Activated CD4-positive, alpha-beta T cell treated with anti-CD3 and anti-CD28 coated beads, Interleukin-2, amount 10 ng/mL, durations not matched to agents 7 days and 5 days (primary cell): ENCODE measurements at regions not wholly inside any gene's neighbourhood (a gene's known extent, or its start where the extent isn't known, plus 50 kb on each side); places are given as distances from the start of the nearest gene placed in this dataset.
"Not testable (repeated sequence)": the region's sequence is repeated elsewhere in the genome, so short reads cannot be mapped to it uniquely, and the experiment has no call there.

Experiments
- CTCF ChIA-PET: fragments of 350-600 bp; sonication (Branson Sonifier 250); formaldehyde crosslinking; loops from one replicate; lab custom pipeline; 2021; ENCODE audit warnings: antibody characterized with exemption; lab: Charles Lee
- POLR2A ChIA-PET: fragments of 350-600 bp; sonication (Branson Sonifier 250); formaldehyde crosslinking; loops from one replicate; lab custom pipeline; 2021; ENCODE audit warnings: antibody characterized with exemption; lab: Charles Lee
- DNase-seq: peaks from one replicate; pipeline ENCODE4 v3.0.0-alpha.2; 2020
- H3K27ac Mint-ChIP-seq: one replicate; pipeline ENCODE4 v1.8.0; 2021; ENCODE audit warnings: mild to moderate bottlenecking, moderate library complexity, mixed read lengths
- H3K27me3 Mint-ChIP-seq: one replicate; pipeline ENCODE4 v1.8.0; 2021; ENCODE audit warnings: mixed read lengths
- H3K36me3 Mint-ChIP-seq: one replicate; pipeline ENCODE4 v1.8.0; 2021; ENCODE audit warnings: low read depth, mixed read lengths
- H3K4me1 Mint-ChIP-seq: one replicate; pipeline ENCODE4 v1.8.0; 2021; ENCODE audit warnings: mixed read lengths
- H3K4me3 Mint-ChIP-seq: one replicate; pipeline ENCODE4 v1.8.0; 2021; ENCODE audit warnings: mild to moderate bottlenecking, moderate library complexity, mixed read lengths
- H3K9me3 Mint-ChIP-seq: one replicate; pipeline ENCODE4 v1.8.0; 2021; ENCODE audit warnings: mixed read lengths

DNA sequence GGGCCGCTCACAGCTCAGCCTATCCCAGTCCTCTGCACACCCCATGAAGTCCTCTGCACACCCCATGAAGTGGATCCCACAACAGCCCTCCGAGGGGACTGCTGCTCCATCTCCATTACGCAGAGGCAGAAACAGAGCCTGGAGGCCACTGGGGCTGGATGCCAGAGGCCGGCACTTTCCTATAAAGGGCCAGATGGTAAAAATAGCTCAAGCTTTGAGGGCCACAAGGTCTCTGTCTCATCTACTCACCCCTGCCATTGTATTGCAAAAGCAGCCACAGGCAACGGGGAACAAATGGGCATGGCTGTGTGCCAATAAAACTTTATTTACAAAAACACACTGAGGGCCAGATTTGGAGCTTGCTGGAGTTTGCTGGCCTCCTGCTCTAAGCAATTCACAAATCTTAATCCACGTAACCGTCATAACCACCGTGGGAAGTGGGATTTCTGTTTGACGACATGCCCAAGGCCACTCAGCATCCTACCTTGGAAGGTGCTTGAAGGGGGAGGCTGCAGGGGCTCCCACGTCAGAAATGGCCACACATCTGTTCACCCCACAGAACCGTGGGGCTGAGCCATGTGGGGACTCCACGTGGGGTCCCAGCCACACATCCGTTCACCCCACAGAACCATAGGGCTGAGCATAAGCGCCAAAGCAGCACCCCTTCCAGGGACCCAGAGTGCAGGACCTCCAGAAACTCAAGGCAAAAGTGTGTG, 92.0 kb downstream of the NCOR2 start:
- H3K27me3 Mint-ChIP-seq: no peaks in the 10 kb centered on the region
- peaks cover 72% of the 10 kb centered on the region for H3K36me3 Mint-ChIP-seq
- no peak overlapping the region for H3K4me3 Mint-ChIP-seq
- peaks cover 17% of the 10 kb centered on the region for H3K9me3 Mint-ChIP-seq
- POLR2A ChIA-PET: no interaction called here
- CTCF ChIA-PET: interaction anchor here (1.2 kb wide), 1 partner anchor 9 kb away, joined by 4 read pairs; no protein-coding TSS in a partner anchor
- H3K4me1 Mint-ChIP-seq: peaks cover 20% of the 10 kb centered on the region
- H3K27ac Mint-ChIP-seq: no peak overlapping the region
- DNase-seq: no peak

DNA sequence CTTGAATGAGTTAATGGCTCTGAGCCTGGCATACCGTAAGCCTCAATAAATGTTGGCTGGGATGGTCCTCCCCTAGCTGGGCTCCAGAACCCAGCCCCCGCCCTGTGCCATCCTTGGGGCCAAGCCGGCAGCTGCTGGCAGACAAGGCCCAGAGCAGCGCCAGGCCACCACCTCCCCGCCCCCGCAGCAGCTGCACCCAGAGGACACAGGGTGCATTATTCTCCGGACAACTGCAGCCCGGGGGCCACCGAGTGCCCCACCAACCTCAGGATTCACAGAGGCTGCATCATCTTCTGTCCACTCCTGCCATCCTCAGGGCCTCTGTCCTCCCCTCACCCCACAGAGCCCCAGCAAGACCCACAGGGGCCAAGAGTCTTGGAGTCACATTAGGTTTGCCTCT, 92.7 kb downstream of the NCOR2 start:
- DNase-seq: no peak

DNA sequence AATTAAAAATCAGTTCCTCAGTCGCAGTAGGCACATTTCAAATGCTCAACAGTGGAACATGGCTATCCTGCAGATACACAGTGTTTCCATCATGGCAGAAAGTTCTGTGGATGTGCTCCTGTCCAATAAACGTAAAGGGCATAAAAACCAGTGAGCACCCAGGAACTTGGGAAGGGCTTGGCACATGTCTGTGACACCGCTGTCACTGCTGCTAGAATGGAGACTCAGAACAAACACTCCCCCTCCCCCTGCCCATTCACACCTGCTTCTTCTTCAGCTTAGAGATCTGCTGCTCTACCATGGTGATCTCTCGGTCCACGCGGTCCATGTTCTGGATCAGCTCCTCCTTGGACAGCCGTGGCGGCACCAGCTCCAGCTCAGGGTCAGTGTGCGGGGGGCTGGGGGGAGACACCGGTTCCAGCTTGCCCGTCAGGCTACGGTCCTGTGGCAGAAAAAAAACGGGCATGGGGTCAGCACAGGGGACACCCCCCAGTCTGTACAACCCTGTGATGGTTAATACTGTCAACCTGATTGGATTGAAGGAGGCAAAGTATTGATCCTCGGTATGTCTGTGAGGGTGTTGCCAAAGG, 94.6 kb downstream of the NCOR2 start:
- no peak for DNase-seq
- H3K36me3 Mint-ChIP-seq: peaks cover 77% of the 10 kb centered on the region
- ChIA-PET POLR2A (no interaction called here), CTCF (no interaction called here)
- H3K27ac Mint-ChIP-seq: no peak overlapping the region
- no peaks in the 10 kb centered on the region for H3K27me3 Mint-ChIP-seq
- peaks cover 18% of the 10 kb centered on the region for H3K4me1 Mint-ChIP-seq
- H3K4me3 Mint-ChIP-seq: no peak overlapping the region
- peaks cover 21% of the 10 kb centered on the region for H3K9me3 Mint-ChIP-seq

More for the DNA sequence above, 92.7 kb downstream of the NCOR2 start:
- Mint-ChIP-seq H3K4me1 (peaks cover 20% of the 10 kb centered on the region), H3K9me3 (peaks cover 21% of the 10 kb centered on the region), H3K27ac (peak overlapping the region; percentile 46), H3K27me3 (no peaks in the 10 kb centered on the region), H3K4me3 (no peak overlapping the region), H3K36me3 (peaks cover 78% of the 10 kb centered on the region)
- ChIA-PET CTCF (no interaction called here), POLR2A (no interaction called here)

DNA sequence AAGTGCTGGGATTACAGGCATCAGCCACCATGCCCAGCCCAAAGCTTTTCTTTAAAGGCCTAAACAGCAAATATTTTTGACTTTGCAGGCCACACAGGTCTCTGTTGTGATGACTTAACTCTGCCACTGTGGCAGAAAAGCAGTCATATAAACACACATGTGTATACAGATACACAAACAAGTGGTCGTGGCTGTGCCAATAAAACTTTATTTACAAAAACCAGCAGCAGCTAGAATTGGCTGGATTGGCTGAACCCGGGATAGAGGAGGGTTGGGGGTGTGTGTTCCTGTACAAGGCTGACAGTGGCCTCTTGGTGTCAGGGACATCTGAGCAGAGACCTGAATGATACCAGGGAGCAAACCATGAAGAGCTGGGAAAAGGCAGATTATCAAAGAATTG, 95.6 kb downstream of the NCOR2 start:
- peaks cover 68% of the 10 kb centered on the region for H3K36me3 Mint-ChIP-seq
- H3K4me1 Mint-ChIP-seq: peaks cover 18% of the 10 kb centered on the region
- DNase-seq: no peak
- H3K27ac Mint-ChIP-seq: no peak overlapping the region
- H3K9me3 Mint-ChIP-seq: peaks cover 21% of the 10 kb centered on the region
- ChIA-PET POLR2A (no interaction called here), CTCF (no interaction called here)
- no peaks in the 10 kb centered on the region for H3K27me3 Mint-ChIP-seq
- no peak overlapping the region for H3K4me3 Mint-ChIP-seq

DNA sequence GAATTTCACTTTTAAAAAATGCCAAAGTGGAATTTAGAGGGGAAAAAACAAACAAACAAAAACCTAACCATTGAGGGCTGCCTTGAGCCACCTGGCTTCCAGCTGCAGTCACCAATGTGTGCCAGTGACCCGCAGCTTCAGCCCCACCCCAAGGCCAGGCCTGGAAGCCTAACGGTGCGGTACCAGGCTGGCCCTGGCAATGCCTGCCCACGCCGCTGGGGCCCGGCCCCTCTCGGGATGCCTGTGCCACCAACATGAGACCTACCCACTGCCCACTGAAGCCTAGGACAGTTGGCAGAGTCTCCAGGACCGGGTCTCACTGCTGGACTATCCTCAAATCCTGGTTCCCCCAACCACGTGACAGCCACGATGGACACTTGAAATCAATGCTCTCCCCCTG, 96.6 kb downstream of the NCOR2 start:
- H3K36me3 Mint-ChIP-seq: peaks cover 63% of the 10 kb centered on the region
- POLR2A ChIA-PET: no interaction called here
- peaks cover 28% of the 10 kb centered on the region for H3K4me1 Mint-ChIP-seq
- CTCF ChIA-PET: interaction anchor here (1.3 kb wide), 1 partner anchor 17 kb away, joined by 4 read pairs; no protein-coding TSS in a partner anchor
- H3K4me3 Mint-ChIP-seq: no peak overlapping the region
- H3K27ac Mint-ChIP-seq: no peak overlapping the region
- peaks cover 21% of the 10 kb centered on the region for H3K9me3 Mint-ChIP-seq
- DNase-seq: no peak
- no peaks in the 10 kb centered on the region for H3K27me3 Mint-ChIP-seq

DNA sequence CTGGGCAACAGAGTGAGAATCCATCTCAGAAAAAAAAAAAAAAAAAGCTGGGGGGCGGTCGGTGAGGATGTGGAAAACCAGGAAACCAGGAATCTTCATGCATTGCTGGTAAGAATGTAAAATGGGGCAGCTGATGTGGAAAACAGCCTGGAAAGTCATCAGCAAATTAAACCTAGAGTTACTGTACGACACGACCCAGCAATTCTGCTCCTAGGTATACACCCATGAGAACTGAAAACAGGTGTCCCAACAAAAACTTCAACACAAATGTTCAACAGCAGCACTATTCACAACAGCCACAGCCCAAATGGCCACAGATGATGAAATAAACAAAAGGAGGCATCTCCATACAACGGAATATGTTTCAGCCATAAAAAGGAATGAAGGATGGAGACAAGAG, 97.3 kb downstream of the NCOR2 start:
- CTCF ChIA-PET: interaction anchor here (1.3 kb wide), 2 partner anchors 15 to 17 kb away, joined by 4 to 6 read pairs; no protein-coding TSS in a partner anchor
- no peaks in the 10 kb centered on the region for H3K27me3 Mint-ChIP-seq
- H3K9me3 Mint-ChIP-seq: peaks cover 21% of the 10 kb centered on the region
- peaks cover 32% of the 10 kb centered on the region for H3K4me1 Mint-ChIP-seq
- POLR2A ChIA-PET: no interaction called here
- H3K27ac Mint-ChIP-seq: no peak overlapping the region
- no peak for DNase-seq
- peaks cover 67% of the 10 kb centered on the region for H3K36me3 Mint-ChIP-seq
- H3K4me3 Mint-ChIP-seq: no peak overlapping the region

DNA sequence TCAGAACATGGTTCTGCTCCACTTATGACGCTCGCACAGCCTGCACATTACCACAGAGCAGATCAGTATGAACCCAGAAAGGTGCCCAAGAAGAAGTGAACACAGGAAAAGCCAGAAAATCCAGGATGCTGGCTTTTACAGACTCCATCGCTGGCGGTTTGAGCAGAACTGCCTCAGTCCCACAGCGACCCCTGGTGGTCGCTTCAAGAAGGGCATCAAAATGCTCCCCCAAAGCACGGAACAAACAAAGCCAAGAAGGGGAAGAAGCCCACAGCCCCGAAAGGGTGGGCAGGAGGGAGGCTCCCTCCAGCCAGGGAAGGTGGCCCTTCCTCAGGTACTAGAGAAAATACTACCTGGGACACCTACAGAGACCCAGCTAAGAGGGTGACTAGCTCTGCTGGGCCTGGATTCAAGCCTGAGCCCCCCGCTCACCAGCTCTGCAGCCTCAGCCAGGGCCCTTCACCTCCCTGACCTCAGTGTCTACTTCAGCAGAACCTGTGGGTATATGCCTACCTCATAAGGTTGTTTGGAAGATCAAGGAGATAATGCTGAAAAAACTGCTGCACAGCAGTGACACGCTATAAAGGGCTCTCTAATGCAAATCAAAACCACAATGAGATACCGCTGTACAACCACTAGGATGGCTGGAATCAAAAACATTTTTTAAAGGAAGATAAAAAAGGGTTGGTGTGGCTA, 98.1 kb downstream of the NCOR2 start:
- Mint-ChIP-seq H3K4me1 (peaks cover 40% of the 10 kb centered on the region), H3K9me3 (peaks cover 28% of the 10 kb centered on the region), H3K36me3 (peaks cover 68% of the 10 kb centered on the region), H3K27me3 (no peaks in the 10 kb centered on the region), H3K4me3 (no peak overlapping the region), H3K27ac (no peak overlapping the region)
- POLR2A ChIA-PET: no interaction called here
- DNase-seq: no peak
- CTCF ChIA-PET: interaction anchor here (0.8 to 1.3 kb wide), 5 partner anchors 9 to 80 kb away, joined by 3 to 6 read pairs (median 3); no protein-coding TSS in a partner anchor

DNA sequence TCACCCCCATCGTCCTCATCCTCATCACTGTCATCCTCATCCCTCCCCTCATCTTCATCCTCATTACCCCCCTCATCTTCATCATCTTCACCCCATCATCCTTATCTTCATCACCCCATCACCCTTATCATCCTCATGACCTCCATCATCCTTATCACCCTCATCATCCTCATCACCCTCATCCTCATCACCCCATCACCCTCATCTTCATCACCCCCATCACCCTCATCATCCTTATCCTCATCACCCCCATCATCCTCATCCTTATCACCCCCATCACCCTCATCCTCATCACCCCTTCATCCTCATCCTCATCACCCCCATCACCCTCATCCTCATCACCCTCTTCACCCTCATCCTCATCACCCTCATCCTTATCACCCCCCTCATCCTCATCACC, 99.9 kb downstream of the NCOR2 start:
- Mint-ChIP-seq H3K9me3 (peaks cover 18% of the 10 kb centered on the region), H3K4me1 (peaks cover 50% of the 10 kb centered on the region), H3K36me3 (peaks cover 62% of the 10 kb centered on the region)
- H3K27ac Mint-ChIP-seq, CTCF ChIA-PET, H3K27me3 Mint-ChIP-seq, H3K4me3 Mint-ChIP-seq, POLR2A ChIA-PET, DNase-seq: not testable (repeated sequence)

DNA sequence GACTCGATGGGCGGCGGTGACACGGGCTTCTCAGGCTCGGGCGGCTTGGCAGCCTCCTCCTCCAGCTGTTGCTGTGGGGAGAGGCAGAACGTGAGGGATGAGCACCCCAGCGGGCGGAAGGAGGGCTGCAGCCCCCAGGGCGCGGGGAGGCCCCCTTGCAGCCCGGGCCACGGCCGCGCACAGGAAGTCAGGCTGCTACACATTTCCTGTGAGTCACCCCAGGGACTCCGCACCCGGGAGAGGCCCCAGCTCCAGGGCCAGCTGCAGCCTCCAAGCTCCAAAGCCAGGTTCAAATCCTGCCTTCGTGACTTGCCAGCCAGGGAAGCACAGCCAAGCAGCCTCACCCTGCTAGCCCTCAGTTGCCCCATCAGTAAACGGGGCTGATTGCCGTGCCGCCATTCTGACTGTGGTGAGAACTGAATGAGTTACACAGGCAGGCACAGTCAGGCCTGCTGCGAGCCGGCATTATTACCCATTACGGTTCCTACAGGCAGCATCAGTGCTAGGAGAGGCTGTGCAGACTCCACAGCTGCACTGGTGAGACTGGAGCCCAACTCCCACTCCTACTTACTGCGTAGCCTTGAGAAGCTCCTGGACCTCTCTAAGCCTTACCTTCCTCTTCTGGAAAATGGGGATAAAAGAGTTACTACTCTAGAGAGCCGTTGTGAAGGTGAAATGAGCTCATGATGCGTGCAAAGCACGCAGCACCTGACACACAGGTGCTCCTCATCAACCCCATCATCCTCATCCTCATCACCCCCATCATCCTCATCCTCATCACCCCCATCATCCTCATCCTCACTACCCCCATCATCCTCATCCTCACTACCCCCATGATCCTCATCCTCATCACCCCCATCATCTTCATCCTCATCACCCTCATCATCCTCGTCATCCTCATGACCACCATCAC, 100.9 kb downstream of the NCOR2 start:
- Mint-ChIP-seq H3K9me3 (peaks cover 18% of the 10 kb centered on the region), H3K4me1 (peaks cover 50% of the 10 kb centered on the region), H3K27ac (peak overlapping the region; percentile 89), H3K27me3 (no peaks in the 10 kb centered on the region), H3K4me3 (peak overlapping the region; percentile 55), H3K36me3 (peaks cover 53% of the 10 kb centered on the region)
- CTCF ChIA-PET: interaction anchor here (1.0 to 3.4 kb wide), 5 partner anchors 9 to 41 kb away, joined by 3 to 29 read pairs (median 4); no protein-coding TSS in a partner anchor
- peak; percentile 89 for DNase-seq
- POLR2A ChIA-PET: interaction anchor here (1.2 kb wide), 1 partner anchor 13 kb away, joined by 6 read pairs; no protein-coding TSS in a partner anchor

DNA sequence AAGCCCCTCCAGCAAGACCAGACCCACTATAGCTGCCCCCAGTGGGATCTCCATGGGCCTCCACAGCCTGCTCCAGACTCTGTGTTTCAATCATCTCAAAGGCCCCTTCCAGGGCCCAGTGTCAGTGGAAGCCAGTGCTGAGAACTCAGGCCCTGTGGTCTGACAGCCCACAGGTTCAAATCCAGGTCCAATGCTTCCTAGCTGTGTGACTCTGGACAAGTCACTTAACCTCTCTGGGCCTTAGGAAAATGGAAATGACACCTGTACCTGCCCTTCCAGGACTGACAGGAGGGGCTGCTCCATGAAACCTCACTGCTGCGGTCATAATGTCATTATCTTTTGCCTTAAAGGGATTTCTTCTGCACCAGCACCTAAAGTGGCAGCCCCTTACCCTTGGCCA, 101.9 kb downstream of the NCOR2 start:
- DNase-seq: no peak
- Mint-ChIP-seq H3K4me3 (peak overlapping the region; percentile 55), H3K36me3 (peaks cover 49% of the 10 kb centered on the region), H3K4me1 (peaks cover 50% of the 10 kb centered on the region), H3K9me3 (peaks cover 15% of the 10 kb centered on the region), H3K27ac (peak overlapping the region; percentile 89), H3K27me3 (no peaks in the 10 kb centered on the region)
- POLR2A ChIA-PET: interaction anchor here (1.2 kb wide), 1 partner anchor 12 kb away, joined by 6 read pairs; no protein-coding TSS in a partner anchor
- CTCF ChIA-PET: interaction anchor here (1.0 to 3.4 kb wide), 3 partner anchors 11 to 40 kb away, joined by 4 to 29 read pairs (median 4); no protein-coding TSS in a partner anchor

DNA sequence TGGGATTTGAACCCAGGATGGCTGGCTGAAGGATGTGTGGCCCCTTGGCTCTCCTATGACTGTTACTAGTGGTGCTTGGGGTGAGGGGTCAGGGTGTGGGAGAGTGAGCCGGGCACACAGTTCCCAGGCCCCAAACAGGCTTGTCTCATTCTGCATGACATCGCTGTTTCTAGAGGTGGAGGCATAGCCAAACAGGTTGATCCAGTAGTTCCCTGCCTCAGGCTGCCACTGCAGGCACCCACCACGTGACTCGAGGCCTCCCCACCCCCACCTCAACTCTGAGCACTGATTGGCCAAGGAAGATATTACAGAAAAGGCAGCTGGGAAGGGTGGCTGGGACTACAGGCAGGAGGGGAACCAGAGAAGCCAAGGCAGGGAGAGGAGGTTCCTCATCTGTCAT, 102.6 kb downstream of the NCOR2 start:
- Mint-ChIP-seq H3K27me3 (no peaks in the 10 kb centered on the region), H3K9me3 (peaks cover 12% of the 10 kb centered on the region), H3K4me3 (no peak overlapping the region), H3K36me3 (peaks cover 46% of the 10 kb centered on the region), H3K27ac (peak overlapping the region; percentile 75), H3K4me1 (peaks cover 45% of the 10 kb centered on the region)
- ChIA-PET CTCF (interaction anchor here (1.8 to 3.4 kb wide), 2 partner anchors 10 to 39 kb away, joined by 4 to 29 read pairs; no protein-coding TSS in a partner anchor), POLR2A (no interaction called here)
- DNase-seq: no peak

DNA sequence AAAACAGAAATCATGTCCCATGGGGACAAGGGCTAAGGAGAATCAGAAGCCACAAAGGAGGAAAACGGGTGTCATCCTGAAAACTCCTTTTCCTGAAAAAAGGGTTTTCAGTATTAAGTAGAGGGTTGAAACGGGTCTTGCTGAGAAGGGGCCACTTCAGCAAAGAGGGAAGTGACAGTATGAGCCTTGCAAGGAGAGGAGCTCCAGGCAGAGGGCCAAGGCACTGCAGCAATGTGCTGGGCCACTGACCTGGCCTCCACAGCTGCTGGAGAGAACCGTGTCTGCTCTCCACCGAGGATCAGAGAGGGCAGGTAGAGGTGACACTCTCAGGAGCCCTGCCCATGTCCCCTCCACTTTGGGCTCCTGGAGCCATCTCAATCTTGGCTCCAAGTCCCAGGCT, 103.3 kb downstream of the NCOR2 start:
- ChIA-PET CTCF (interaction anchor here (3.4 kb wide), 1 partner anchor 9 kb away, joined by 29 read pairs; no protein-coding TSS in a partner anchor), POLR2A (interaction anchor here (0.6 kb wide), 1 partner anchor 8 kb away, joined by 3 read pairs; no protein-coding TSS in a partner anchor)
- peaks cover 8% of the 10 kb centered on the region for H3K9me3 Mint-ChIP-seq
- no peak for DNase-seq
- no peak overlapping the region for H3K4me3 Mint-ChIP-seq
- H3K4me1 Mint-ChIP-seq: peaks cover 40% of the 10 kb centered on the region
- H3K36me3 Mint-ChIP-seq: peaks cover 45% of the 10 kb centered on the region
- H3K27ac Mint-ChIP-seq: no peak overlapping the region
- no peaks in the 10 kb centered on the region for H3K27me3 Mint-ChIP-seq
